GM13977 (cell line): ENCODE measurements at regions not wholly inside any gene's neighbourhood (a gene's known extent, or its start where the extent isn't known, plus 50 kb on each side); places are given as distances from the start of the nearest gene placed in this dataset.
"Not testable (repeated sequence)": the region's sequence is repeated elsewhere in the genome, so short reads cannot be mapped to it uniquely, and the experiment has no call there.

Source experiments
- DNase-seq: peaks from one replicate; pipeline ENCODE4 v3.0.0; 2012; ENCODE audit warnings: low spot score
- CTCF ChIP-seq: IDR thresholded peaks from 2 replicates; pipeline ENCODE4 v1.5.1; 2012; ENCODE audit warnings: mild to moderate bottlenecking, control low read depth; ENCODE audit not compliant: insufficient read depth; ENCODE audit errors: extremely low read depth, missing control alignments
- in situ Hi-C: fragments of 300-500 bp; cut with MboI; formaldehyde crosslinking; loops from one replicate; pipeline ENCODE4 v1.12.0; 2022; ENCODE audit warnings: low sequenced_read_pairs, low pct_unique_long_range_greater_than_20kb, mixed read lengths, inconsistent platforms; ENCODE audit not compliant: unreplicated experiment

- no peak for DNase-seq
- no peak for TF ChIP-seq CTCF
- in situ Hi-C loops: no loop called here
Measured at GRCh38 chrX:51182545-51182944, 150.1 kb upstream of the NUDT10 start.

GRCh38 chrX:51192104-51192503, 140.5 kb upstream of the NUDT10 start:
- DNase-seq: no peak
- TF ChIP-seq CTCF: no peak
- in situ Hi-C loops: no loop called here

DNA sequence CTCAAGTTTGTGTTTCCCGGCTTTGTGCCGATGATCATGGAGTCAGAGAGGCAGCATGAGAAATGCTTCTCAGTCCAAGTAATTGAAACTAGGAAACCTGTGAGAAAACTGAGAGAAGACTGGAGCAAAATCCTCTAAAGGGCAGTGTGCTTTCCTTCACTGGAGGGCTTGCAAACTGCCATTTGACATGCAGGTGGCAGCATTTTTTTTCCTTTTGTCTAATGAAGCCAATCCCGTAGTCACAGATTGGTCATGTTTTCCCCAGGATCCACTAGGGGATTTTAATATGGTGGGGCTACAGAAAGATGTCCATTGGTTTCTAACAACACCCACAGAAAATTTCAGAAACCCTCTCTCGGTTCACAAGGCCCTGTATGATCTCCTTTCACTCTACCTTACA, 117.4 kb upstream of the NUDT10 start:
- in situ Hi-C loops: no loop called here
- TF ChIP-seq CTCF: no peak
- no peak for DNase-seq

DNA sequence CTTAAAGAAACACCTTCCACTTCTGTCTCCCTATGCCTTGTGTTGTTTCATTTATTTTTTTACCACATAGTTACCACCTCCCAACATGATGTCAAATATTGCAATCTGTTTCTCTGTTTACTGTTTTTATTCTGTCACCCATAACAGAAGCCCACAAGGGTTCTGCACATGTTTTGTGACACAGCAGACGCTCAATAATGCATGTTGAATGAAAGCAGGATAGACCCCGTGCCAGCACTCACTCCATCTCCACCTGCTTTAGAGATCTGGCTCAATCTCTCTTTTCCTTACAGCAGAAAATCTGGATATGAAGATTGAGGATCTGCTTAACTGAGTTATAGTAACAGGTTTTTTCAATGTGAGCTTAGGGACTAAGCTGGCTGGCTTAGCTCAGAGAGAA, 116.8 kb upstream of the NUDT10 start:
- no peak for TF ChIP-seq CTCF
- DNase-seq: no peak
- in situ Hi-C loops: no loop called here

DNA sequence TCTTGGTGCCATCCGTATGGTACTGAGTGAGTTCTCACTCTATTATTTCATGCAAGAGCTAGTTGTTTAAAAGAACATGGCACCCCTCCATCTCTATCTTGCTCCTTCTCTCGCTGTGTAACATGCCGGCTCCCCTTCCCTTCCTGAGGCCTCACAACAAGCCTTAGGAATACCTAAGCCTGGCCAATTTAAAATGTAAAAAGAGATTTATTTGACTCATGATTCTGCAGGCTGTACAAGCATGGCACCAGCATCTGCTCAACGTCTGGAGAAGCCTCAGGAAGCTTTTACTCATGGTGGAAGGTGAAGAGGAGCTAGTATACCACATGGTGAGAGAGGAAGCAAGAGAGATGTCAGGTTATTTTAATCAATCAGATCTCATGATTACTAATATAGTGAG, 90.4 kb upstream of the NUDT10 start:
- no peak for TF ChIP-seq CTCF

DNA sequence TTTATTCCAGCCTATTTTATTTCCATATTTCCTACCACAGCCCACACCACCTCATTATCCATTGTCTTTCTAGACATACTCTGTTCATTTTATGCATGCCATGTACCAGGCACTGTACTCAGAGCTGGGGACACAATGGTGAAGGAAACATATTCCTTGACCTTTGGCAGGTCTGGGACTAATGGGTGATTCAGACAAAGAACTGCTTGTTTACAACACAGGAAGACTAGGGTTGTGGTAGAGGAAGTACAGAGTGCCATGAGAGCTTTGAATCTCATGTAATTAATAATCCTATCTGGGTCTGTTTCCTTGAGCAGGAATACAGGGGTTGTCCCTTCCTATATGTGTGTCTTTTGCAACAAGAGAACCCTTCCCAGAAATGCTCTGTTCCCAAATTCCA, 75.1 kb upstream of the NUDT10 start:
- in situ Hi-C loops: no loop called here
- TF ChIP-seq CTCF: no peak
- DNase-seq: no peak

More for the DNA sequence above, 90.4 kb upstream of the NUDT10 start:
- DNase-seq: no peak
- in situ Hi-C loops: no loop called here

DNA sequence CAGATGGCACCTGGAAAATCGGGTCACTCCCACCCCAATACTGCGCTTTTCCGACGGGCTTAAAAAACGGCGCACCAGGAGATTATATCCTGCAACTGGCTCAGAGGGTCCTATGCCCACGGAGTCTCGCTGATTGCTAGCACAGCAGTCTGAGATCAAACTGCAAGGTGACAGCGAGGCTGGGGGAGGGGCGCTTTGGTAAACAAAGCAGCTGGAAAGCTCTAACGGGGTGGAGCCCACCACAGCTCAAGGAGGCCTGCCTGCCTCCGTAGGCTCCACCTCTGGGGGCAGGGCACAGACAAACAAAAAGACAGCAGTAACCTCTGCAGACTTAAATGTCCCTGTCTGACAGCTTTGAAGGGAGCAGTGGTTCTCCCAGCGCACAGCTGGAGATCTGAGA, 70.4 kb upstream of the NUDT10 start:
- DNase-seq, in situ Hi-C loops: not testable (repeated sequence)
